CD4-positive, alpha-beta T cell treated with Interleukin-21 for 1 hour (primary cell): ENCODE measurements at regions not wholly inside any gene's neighbourhood (a gene's known extent, or its start where the extent isn't known, plus 50 kb on each side); places are given as distances from the start of the nearest gene placed in this dataset.
"Not testable (repeated sequence)": the region's sequence is repeated elsewhere in the genome, so short reads cannot be mapped to it uniquely, and the experiment has no call there.

ENCODE experiments used
- DNase-seq: peaks from one replicate; pipeline ENCODE4 v3.0.0-alpha.2; 2020

DNA sequence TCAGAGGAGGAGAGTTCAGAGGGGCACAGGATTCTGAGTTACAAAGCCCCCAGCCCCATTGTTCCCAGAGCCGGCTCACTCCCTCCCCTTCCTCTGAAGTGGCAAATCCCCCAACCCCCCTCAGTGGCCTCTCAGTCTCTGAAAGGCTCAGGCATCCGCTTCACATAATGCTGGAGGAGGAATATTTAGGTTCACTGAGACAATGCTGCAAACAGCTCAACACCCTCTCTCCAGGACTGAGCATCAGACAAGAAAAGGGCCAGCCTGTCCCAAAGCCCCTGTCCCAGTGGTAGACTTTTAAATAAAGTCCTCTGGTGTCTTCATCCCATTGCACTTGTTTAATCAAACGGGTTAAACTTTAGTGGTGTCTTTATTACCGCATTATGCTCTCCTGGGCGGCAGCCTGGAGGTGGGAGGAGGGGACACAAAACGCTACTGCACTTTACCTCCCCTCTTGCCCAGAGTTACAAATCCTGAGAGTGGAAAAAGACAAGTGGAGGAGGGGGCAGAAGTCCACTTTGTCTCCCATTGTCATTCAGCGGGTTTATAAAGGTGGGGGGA, 257.9 kb downstream of the FGFR2 start:
- no peak for DNase-seq

DNA sequence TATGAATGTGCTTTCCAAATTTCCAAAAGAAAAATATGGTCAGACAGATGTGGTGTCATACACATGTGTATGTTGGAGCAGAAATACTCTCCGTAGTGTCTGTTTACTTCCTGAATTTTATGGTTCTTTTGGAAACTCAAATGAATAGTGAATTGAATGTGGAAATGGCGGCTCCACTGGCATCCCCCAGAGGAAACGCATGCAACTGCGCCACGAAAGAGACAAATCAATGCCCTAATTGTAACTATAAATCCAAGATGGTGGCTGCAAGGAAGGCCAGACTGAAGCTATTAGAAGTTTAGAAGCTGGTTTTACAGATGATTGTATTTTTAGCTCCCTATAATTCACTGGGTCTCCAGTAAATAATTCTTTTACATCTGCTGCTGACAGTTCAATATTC, 246.7 kb downstream of the FGFR2 start:
- DNase-seq, result no peak

DNA sequence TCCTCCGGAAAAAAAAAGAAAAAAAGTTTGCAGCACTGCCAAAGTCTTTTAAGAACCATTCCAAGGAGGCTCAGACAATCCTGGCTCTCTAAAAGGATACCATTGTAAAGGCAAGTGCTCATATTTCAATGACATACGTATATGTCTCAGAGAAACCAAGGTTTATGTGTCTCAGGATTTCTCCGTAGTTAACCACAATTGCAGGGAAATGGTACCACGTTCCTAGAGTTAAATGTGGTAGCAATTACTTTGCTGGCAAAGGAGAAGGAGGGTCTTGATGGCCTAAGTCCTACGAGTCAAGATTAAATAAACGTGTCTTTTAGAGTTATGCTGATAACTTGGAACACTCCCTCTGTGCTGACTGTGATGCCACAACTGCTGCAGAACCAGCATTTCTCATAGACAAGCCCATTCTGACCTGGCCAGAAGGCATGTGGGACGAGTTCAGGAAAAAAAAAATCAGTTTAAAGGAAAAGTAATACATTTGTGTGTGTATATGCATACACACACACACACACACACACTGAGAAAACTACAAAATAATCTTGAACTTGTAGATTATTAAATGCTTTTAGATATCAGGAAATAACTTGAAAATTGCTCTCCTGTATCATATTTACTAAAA, 245.9 kb downstream of the FGFR2 start:
- no peak for DNase-seq

GRCh38 chr10:121355161-121355560, 243.1 kb downstream of the FGFR2 start:
- no peak for DNase-seq

DNA sequence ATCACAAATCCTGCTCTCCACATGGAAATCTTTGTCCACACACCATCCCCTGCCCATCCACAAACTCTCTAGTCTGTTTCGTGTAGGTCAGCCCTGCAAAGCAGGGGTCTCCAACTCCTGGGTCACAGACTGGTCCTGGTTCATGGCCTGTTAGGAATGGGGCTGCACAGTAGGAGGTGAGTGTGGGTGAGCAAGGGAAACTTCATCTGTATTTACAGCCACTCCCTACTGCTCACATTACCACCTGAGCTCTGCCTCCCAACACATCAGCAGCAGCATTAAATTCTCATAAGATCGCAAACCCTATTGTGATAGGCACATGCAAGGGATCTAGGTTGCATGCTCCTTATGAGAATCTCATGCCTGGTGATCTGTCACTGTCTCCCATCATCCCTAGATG, 242.1 kb downstream of the FGFR2 start:
- no peak for DNase-seq

GRCh38 chr10:121357401-121357800, 240.8 kb downstream of the FGFR2 start:
- no peak for DNase-seq

GRCh38 chr10:121362026-121362425, 236.2 kb downstream of the FGFR2 start:
- no peak for DNase-seq

DNA sequence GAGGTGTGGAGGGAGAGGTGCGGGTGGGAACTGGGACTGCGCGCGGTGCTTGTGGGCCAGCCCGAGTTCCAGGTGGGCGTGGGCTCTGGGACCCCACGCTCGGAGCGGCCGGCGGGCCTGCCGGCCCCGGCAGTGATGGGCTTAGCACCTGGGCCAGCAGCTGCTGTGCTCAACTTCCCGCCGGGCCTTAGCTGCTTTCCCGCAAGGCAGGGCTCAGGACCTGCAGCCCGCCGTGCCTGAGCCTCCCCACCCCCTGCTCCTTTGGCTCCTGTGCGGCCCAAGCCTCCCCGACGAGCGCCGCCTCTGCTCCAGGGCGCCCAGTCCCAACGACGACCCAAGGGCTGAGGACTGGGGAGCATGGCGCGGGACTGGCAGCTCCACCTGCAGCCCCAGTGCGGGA, 232.7 kb downstream of the FGFR2 start:
- DNase-seq, result no peak

DNA sequence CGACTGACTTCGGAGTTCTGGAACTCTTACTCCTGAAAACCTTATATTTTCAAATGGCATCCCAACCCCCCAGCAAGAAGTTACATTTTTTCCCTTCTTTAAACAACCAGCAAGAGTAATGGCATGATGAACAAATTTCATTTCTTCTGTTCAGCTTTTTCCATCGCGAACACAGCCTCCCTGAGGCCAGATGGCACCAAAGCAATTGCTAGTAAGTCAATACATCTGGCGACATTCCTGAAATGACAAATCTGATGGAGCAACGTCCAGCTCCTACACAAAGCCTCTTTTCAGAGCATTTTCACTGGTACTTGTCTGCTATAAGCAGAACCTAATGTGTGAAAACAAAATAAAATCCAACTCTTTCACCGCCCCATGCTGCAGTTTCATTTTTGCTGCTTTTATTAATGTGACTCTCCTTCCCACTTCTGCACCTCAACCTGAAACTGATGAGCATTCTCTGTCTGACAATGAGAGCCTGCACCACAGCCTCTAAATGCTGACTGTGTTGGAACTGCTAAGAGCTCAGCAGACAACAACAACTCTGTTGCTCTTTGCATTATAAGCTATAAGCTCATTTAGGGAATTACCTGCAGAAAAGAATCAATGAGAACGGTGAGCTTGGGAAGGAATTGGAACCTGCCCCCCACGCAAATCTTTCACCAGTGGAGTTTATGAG, 229.8 kb downstream of the FGFR2 start:
- DNase-seq, result no peak

- DNase-seq, result no peak
These were observed 228.6 kb downstream of the FGFR2 start for GRCh38 chr10:121369616-121370015.

DNA sequence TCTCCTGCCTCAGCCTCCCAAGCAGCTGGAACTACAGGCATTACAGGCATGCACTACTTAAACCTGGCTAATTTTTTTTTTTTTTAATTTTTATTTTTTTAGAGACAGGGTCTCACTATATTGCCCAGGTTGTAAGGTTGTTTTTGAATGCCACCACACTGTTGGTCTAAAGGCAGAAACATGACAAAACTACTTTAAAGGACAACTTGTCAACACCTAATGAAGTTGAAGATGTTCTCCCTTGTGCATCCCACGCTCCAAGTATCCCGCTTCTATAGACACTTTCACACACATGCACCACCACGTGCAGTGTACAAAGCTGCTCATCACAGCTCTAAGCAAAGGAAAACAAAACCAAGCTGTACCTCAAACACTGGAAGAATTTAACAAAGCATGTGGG, 226.4 kb downstream of the FGFR2 start:
- no peak for DNase-seq

- no peak for DNase-seq
These were observed 224.8 kb downstream of the FGFR2 start for GRCh38 chr10:121373411-121373810.

DNA sequence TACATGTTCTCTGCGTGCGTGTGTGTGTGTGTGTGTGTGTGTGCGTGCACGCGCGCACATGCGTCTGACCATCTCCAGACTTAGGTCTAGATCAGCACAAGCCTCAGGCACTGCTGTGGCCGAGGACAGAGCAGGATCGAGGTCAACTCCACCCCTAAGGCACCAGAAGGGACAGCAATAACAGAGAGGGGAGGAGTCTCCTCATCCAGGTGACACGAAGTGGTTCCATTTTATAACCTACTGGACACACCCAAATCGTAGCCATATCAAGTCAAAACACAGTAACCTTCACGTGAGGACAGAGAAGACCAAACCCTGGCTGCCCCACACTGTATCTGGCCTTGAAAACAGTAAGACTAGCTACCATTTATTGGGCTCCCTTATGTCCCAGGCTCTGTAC, 224.1 kb downstream of the FGFR2 start:
- no peak for DNase-seq

DNA sequence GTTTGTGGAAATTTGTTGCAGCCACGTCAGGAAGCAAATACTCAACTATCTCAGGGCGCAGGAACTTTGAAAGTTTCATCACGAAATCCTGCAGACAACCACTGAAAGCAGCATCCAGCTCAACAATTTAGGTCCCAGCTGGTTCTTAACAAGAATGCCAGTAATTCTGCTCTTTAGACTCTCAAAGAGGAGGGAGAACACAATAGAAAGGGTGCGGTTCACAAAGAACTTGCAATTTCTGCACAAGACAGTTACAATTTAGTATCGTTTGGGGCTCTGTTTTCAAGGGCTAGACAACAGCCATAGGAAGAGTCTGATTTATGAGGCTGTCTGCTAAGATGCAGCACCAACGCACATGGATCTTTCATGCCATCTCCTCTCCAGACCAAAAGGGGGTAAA, 223.1 kb downstream of the FGFR2 start:
- DNase-seq, result no peak

GRCh38 chr10:121378251-121378801, 219.9 kb downstream of the FGFR2 start:
- DNase-seq, result no peak

- DNase-seq, result no peak
These were observed 219.2 kb downstream of the FGFR2 start for GRCh38 chr10:121379013-121379412.

GRCh38 chr10:121380211-121380610, 218.0 kb downstream of the FGFR2 start:
- DNase-seq, result no peak

- not testable (repeated sequence) for DNase-seq
These were observed 216.2 kb downstream of the FGFR2 start for GRCh38 chr10:121382029-121382520.

DNA sequence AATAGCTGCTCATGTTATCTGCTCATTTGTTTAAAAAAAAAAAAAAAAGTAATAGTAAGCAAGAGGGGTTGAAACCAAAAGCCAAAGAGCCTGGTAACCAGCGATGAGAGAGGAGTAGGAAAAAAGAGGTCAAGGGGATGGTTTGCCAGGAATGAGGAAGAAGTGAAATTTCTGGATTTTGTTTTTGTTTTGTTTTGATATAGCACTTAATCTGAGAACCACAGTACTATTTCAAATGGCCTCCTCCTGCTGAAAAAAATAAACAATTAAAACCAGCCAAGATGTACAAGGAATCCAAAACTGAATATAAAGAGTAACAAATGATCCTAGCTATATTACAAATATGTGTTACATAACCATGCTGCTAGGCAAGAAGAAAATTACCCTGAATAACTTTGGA, 213.1 kb downstream of the FGFR2 start:
- no peak for DNase-seq

DNA sequence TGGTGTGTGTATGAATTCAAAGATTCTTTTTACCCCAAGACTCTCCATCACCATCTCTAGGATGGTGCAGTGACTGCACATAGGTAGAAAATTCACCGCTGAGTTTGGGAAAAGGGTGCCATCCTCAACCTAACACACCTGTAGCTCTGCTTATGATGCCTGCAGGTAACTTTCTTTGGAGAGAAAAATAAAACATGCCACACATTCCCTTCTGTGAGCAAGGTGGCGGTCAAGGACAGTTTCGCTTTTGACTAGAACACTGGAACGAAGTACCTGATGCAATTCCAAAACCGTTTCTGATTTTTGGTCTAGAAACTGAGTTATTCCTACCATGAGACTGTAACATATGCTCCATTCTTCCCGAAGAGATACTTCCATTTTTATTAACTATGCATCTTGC, 205.6 kb downstream of the FGFR2 start:
- DNase-seq, result no peak

DNA sequence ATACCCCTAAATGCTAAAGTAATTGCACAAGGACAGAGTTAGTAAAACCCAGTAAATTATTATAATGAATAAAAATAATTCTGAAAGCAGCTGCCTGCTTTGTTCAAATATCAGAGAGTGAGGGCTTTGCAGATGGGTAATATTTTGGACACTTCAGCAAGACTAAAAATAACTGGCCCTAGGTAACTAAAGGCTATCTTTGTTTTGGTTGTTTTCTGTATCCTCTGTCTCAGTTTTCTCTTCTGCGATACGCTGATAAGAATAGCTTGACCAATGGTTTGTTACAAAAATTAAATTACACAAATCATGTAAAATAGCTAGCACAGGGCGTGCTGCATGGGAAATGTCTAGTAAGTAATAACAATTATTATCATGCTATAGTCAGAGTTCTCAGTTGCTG, 204.7 kb downstream of the FGFR2 start:
- no peak for DNase-seq

DNA sequence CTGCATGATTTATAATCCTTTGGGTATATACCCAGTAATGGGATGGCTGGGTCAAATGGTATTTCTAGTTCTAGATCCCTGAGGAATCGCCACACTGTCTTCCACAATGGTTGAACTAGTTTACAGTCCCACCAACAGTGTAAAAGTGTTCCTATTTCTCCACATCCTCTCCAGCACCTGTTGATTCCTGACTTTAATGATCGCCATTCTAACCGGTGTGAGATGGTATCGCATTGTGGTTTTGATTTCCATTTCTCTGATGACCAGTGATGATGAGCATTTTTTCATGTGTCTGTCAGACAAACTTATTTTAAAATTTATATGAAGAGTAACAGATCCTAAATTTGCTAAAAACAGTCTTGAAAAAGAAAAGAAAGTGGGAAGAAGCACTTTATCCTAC, 197.7 kb downstream of the FGFR2 start:
- not testable (repeated sequence) for DNase-seq

GRCh38 chr10:121403527-121403926, 194.7 kb downstream of the FGFR2 start:
- DNase-seq, result no peak

- DNase-seq, result no peak
These were observed 193.6 kb downstream of the FGFR2 start for GRCh38 chr10:121404611-121405010.
